HG03571 (cell line): ENCODE measurements at regions not wholly inside any gene's neighbourhood (a gene's known extent, or its start where the extent isn't known, plus 50 kb on each side); places are given as distances from the start of the nearest gene placed in this dataset.
"Not testable (repeated sequence)": the region's sequence is repeated elsewhere in the genome, so short reads cannot be mapped to it uniquely, and the experiment has no call there.

Experiments used
- ATAC-seq: cut with Tn5 transposase; IDR thresholded peaks from one replicate; pipeline ENCODE4 v1.9.1; 2021; ENCODE audit not compliant: unreplicated experiment

DNA sequence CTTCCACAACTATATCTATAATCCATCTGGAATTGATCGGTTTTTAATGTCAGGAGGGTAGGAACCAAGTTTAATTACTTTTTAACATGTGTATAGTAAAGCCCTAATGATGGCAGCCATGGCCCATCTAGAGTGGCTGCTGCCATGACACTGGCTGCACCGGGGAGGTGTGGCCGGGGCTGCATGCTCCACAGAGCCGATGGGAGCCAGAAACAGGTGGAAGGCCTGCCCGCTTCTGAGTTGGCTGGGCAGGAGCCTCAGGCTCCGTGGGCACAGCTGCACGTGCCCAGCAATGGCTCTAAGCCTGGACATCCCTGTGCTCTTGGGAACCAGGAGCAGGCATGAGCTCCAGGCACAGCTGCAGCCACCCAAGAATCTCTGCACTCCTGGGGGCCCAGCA is 73.0 kb downstream of the GBP6 start:
- ATAC-seq = no peak

- ATAC-seq = not testable (repeated sequence)
Measured at GRCh38 chr1:89438301-89438700, 74.4 kb downstream of the GBP6 start.

GRCh38 chr1:89440911-89441310 is 77.1 kb downstream of the GBP6 start:
- ATAC-seq = no peak

DNA sequence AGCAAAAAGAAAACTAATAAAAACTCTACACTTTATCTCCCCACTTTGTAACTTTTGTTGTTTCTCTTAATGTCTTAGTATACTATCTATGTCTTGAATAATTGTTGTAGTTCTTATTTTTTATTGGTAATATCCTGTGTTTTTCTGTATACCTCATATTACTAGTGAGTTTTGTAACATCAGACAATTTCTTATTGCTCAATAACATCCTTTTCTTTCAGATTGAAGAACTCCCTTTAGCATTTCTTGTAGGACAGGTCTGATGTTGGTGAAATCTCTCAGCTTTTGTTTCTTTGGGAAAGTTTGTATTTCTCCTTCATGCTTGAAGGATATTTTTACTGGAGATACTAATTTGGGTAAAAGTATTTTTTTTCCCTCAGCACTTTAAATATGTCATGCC is 79.8 kb upstream of the LRRC8B start:
- no peak for ATAC-seq

DNA sequence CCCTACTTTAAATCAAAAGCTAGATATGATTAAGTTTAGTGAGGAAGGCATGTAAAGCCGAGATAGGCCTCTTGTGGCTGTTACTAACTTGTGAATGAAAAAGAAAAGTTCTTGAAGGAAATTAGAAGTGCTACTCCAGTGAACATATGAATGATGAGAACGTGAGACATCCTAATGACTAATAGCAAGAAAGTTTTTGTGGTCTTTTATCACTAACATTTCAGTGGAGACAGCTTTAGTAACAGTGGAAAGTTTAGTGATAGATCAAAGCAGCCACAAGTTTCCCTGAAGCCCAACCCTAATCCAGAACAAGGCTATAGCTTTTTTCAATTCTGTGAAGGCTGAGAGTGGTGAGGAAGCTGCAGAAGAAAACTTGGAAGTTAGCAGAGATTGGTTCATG is 73.6 kb upstream of the LRRC8B start:
- ATAC-seq = no peak

DNA sequence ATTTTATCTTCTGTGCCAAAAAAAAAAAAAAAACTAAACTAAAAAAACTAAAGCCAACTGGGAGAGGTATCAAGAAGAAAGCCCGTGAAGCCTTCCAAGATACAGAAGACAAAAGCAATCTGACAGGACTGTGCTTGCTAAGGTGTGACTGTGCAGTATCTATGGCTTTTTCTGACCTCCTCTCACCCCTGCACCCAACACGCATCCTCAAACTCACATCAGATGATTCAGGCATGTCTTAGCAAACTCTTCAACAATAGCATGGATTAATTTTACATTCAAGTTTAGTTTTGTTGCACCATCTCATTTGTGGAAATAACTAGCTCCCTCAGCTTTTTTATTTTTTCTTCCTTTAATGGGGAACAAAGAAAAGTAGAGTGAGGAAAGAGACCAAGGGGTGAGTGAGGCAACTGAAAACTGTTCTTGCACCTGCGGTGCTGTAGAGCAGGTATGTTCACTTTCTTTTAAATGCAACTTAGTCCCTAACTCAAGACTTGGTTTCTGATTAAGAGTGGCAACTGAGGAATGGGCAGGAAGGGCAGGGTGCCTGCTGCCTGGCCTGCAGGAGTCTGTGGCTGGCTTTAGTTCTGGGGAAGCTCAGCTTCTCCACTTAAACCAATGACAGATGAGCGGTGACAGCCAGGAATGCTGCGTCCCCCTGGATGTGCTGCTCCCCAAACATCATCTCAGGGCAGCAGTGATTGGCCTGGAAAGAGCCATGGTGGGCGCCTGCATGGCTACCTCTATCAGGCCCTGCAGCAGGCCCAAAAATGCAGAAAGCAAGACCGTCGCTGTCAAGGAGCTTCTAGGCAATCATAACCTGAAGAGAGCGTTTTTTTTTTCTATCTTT is 71.3 kb upstream of the LRRC8B start:
- no peak for ATAC-seq

GRCh38 chr1:89454845-89455521 is 69.6 kb upstream of the LRRC8B start:
- ATAC-seq = no peak

- ATAC-seq = no peak
Measured at GRCh38 chr1:89457046-89457445, 67.6 kb upstream of the LRRC8B start.

DNA sequence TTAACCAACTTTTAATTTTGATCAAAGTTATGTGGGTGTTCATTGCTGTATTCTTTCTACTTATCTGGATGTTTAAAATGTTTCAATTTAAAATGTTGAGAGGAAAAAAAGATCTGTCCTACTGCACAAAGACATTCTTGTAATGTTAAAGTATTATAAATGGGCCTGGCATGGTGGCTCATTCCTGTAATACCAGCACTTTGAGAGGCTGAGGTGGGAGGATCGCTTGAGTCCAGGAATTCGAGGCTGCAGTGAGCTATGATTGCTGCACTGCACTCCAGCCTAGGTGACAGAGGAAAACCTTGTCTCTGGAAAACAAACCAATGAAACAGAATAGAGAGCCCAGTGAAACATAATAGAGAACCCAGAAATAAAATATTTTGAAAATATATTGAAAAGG is 65.5 kb upstream of the LRRC8B start:
- no peak for ATAC-seq

GRCh38 chr1:89460325-89460724 is 64.3 kb upstream of the LRRC8B start:
- no peak for ATAC-seq

DNA sequence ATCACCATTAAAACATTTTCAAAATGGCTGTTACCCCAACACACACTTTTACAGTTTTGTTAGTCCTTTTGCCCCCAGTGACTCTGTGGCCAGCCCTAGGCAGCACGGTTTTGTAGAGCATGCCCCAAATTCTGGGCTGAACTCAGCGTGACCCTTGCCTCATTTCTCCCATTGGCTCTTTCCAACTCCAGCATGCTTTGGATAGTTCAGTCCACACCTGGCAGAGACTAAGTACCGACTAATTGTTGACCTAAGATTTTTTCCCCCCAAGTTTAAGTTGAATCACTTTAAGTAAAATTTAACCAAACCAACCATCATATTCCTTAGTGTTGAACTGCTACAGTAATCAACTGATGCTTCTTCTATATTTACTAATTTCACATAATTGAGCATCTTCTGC is 62.4 kb upstream of the LRRC8B start:
- no peak for ATAC-seq

- no peak for ATAC-seq
Measured at GRCh38 chr1:89464008-89464407, 60.6 kb upstream of the LRRC8B start.

- peak; percentile 54 for ATAC-seq
Measured at GRCh38 chr1:89465201-89465600, 59.4 kb upstream of the LRRC8B start.

- no peak for ATAC-seq
Measured at GRCh38 chr1:89466307-89466930, 58.2 kb upstream of the LRRC8B start.

DNA sequence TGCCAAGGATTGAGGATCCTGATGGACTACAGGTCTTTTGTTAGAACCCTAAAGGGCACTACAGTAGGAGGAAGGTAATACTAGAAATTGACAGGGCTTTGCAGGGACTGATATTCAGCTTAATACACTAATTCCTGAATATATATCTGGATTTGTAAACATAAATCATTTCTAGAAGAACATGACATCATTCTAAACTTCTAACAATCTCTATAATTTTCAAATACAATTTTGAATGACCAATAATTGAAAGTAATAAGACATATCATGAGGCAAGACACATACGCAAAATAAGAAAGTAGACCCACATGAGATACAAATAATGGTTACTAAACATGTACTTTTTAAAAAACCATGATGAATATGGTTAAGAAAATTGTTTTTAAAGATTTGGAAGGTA is 52.4 kb upstream of the LRRC8B start:
- no peak for ATAC-seq

GRCh38 chr1:89472886-89473417 is 51.7 kb upstream of the LRRC8B start:
- no peak for ATAC-seq
